ENCODE measurements at regions not wholly inside any gene's neighbourhood (a gene's known extent, or its start where the extent isn't known, plus 50 kb on each side); places are given as distances from the start of the nearest gene placed in this dataset.

- no peaks in the 10 kb centered on the region for H3K9me3 ChIP-seq
- no peak overlapping the region for H3K4me3 ChIP-seq
- H3K27ac ChIP-seq: no peak overlapping the region
- no peaks in the 10 kb centered on the region for H3K36me3 ChIP-seq
- ATAC-seq (no peak), DNase-seq (no peak)
- TF ChIP-seq CTCF (IDR thresholded peaks at IDR 0.05): no peak
- no peaks in the 10 kb centered on the region for H3K4me1 ChIP-seq
- no peaks in the 10 kb centered on the region for H3K27me3 ChIP-seq
- intact Hi-C loops (cut with DNase I): loop anchor here (10.0 kb wide), 1 partner anchor 292 kb away; no protein-coding TSS in a partner anchor
These were observed 379.8 kb downstream of the SEC23A start for GRCh38 chr14:38723277-38723676.

GRCh38 chr14:38721822-38722431 is 381.1 kb downstream of the SEC23A start:
- DNase-seq (no peak), ATAC-seq (peak; percentile 95)
- Histone ChIP-seq H3K4me1 (no peaks in the 10 kb centered on the region), H3K4me3 (no peak overlapping the region), H3K36me3 (no peaks in the 10 kb centered on the region), H3K9me3 (no peaks in the 10 kb centered on the region), H3K27me3 (no peaks in the 10 kb centered on the region), H3K27ac (no peak overlapping the region)
- peak; percentile 83 for TF ChIP-seq CTCF (IDR thresholded peaks at IDR 0.05)
- intact Hi-C loops (cut with DNase I): loop anchor here (10.0 kb wide), 1 partner anchor 293 kb away; no protein-coding TSS in a partner anchor

GRCh38 chr14:38718519-38718918 is 384.5 kb downstream of the SEC23A start:
- H3K9me3 ChIP-seq: no peaks in the 10 kb centered on the region
- no peak for TF ChIP-seq CTCF (IDR thresholded peaks at IDR 0.05)
- H3K36me3 ChIP-seq: no peaks in the 10 kb centered on the region
- H3K4me1 ChIP-seq: no peaks in the 10 kb centered on the region
- peak; percentile 67 for ATAC-seq
- DNase-seq: no peak
- H3K27ac ChIP-seq: no peak overlapping the region
- intact Hi-C loops (cut with DNase I): no loop called here
- no peak overlapping the region for H3K4me3 ChIP-seq
- H3K27me3 ChIP-seq: no peaks in the 10 kb centered on the region

DNA sequence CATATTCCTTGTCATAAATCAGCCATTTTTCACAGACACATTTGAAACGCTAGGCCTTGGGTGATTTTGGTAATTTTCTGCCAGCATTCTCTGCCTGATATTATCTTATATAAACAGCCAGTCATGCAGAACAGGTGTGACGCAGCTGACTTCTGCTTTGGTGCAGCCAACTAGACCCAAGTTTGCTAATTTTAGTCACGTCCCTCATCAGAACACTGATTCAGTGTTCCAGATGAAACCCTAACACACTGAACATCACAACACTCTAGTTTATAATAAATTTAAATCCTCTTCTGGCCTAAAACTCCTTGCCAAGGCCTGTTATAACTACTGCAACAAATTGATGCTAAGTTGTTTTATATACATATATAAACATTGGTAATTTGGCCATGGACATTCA is 386.1 kb downstream of the SEC23A start:
- DNase-seq (no peak), ATAC-seq (no peak)
- Histone ChIP-seq H3K36me3 (no peaks in the 10 kb centered on the region), H3K9me3 (no peaks in the 10 kb centered on the region), H3K4me1 (no peaks in the 10 kb centered on the region), H3K4me3 (no peak overlapping the region), H3K27me3 (no peaks in the 10 kb centered on the region), H3K27ac (no peak overlapping the region)
- no peak for TF ChIP-seq CTCF (IDR thresholded peaks at IDR 0.05)
- intact Hi-C loops (cut with DNase I): no loop called here

GRCh38 chr14:38710881-38711280 is 392.2 kb downstream of the SEC23A start:
- TF ChIP-seq CTCF (IDR thresholded peaks at IDR 0.05): no peak
- Histone ChIP-seq H3K9me3 (no peaks in the 10 kb centered on the region), H3K27me3 (no peaks in the 10 kb centered on the region), H3K36me3 (no peaks in the 10 kb centered on the region), H3K4me1 (no peaks in the 10 kb centered on the region), H3K4me3 (no peak overlapping the region), H3K27ac (no peak overlapping the region)
- intact Hi-C loops (cut with DNase I): no loop called here
- ATAC-seq (no peak), DNase-seq (no peak)

GRCh38 chr14:38710196-38710595 is 392.8 kb downstream of the SEC23A start:
- DNase-seq (no peak), ATAC-seq (no peak)
- intact Hi-C loops (cut with DNase I): no loop called here
- no peaks in the 10 kb centered on the region for H3K36me3 ChIP-seq
- no peak overlapping the region for H3K27ac ChIP-seq
- no peak for TF ChIP-seq CTCF (IDR thresholded peaks at IDR 0.05)
- no peaks in the 10 kb centered on the region for H3K27me3 ChIP-seq
- H3K4me1 ChIP-seq: no peaks in the 10 kb centered on the region
- no peaks in the 10 kb centered on the region for H3K9me3 ChIP-seq
- H3K4me3 ChIP-seq: no peak overlapping the region
